Nephron (organoid): ENCODE measurements at regions not wholly inside any gene's neighbourhood (a gene's known extent, or its start where the extent isn't known, plus 50 kb on each side); places are given as distances from the start of the nearest gene placed in this dataset.

ENCODE experiments used
- H3K27ac Mint-ChIP-seq, 3 experiments: 2 replicates each; pipeline ENCODE4 v1.8.0; 2020; ENCODE audit warnings: mixed read lengths in 3 of 3, mild to moderate bottlenecking in 2 of 3, moderate library complexity in 1 of 3
- H3K27me3 Mint-ChIP-seq: 2 replicates; pipeline ENCODE4 v1.8.0; 2021; ENCODE audit warnings: low read depth, mild to moderate bottlenecking, moderate library complexity, mixed read lengths
- H3K36me3 Mint-ChIP-seq: 2 replicates; pipeline ENCODE4 v1.8.0; 2020; ENCODE audit warnings: low read depth, mixed read lengths
- H3K4me1 Mint-ChIP-seq: 2 replicates; pipeline ENCODE4 v1.8.0; 2020; ENCODE audit warnings: mixed read lengths
- H3K4me3 Mint-ChIP-seq, 3 experiments: 2 replicates each; pipeline ENCODE4 v1.8.0; 2020; ENCODE audit warnings: mild to moderate bottlenecking in 3 of 3, mixed read lengths in 3 of 3, moderate library complexity in 2 of 3
- H3K9me3 Mint-ChIP-seq: 2 replicates; pipeline ENCODE4 v1.8.0; 2020; ENCODE audit warnings: mixed read lengths
- TF ChIP-seq, protein P1 (sequence below), 3 experiments: fragments of 200-600 bp; sonication (generic); IDR thresholded peaks; one replicate each; pipeline ENCODE4 v1.5.0; 2021; ENCODE audit warnings: antibody characterized with exemption in 3 of 3; ENCODE audit not compliant: unreplicated experiment in 3 of 3

DNA sequence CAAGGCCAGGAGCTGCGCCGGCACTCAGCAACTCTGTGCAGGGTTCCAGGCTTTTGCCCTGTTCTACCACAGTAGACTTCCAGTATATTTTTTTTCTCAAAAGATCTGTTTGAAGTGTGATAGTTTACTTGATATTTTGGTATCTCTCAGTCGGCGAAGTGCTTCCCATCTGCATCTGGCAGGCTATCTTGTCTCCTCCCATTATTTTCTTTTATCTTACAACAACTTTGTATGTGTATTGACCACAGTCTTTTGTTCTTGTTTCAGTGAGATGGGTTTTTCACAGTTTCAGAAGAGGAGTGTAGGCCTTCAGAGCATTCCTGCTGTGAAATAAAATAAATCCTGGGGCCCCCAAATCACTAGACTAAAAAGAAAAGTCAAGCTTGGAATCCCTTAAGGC lies 292.9 kb downstream of the PTGER3 start:
- H3K9me3 Mint-ChIP-seq = peaks cover 15% of the 10 kb centered on the region
- H3K27me3 Mint-ChIP-seq = no peaks in the 10 kb centered on the region
- H3K27ac Mint-ChIP-seq = no peak overlapping the region
- TF ChIP-seq, protein P1, sequence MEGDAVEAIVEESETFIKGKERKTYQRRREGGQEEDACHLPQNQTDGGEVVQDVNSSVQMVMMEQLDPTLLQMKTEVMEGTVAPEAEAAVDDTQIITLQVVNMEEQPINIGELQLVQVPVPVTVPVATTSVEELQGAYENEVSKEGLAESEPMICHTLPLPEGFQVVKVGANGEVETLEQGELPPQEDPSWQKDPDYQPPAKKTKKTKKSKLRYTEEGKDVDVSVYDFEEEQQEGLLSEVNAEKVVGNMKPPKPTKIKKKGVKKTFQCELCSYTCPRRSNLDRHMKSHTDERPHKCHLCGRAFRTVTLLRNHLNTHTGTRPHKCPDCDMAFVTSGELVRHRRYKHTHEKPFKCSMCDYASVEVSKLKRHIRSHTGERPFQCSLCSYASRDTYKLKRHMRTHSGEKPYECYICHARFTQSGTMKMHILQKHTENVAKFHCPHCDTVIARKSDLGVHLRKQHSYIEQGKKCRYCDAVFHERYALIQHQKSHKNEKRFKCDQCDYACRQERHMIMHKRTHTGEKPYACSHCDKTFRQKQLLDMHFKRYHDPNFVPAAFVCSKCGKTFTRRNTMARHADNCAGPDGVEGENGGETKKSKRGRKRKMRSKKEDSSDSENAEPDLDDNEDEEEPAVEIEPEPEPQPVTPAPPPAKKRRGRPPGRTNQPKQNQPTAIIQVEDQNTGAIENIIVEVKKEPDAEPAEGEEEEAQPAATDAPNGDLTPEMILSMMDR (IDR thresholded peaks at IDR 0.05; ENCODE audit: unreplicated experiment in 3 of 3) = no peak
- H3K36me3 Mint-ChIP-seq = no peaks in the 10 kb centered on the region
- H3K4me1 Mint-ChIP-seq = no peaks in the 10 kb centered on the region
- no peak overlapping the region for H3K4me3 Mint-ChIP-seq

DNA sequence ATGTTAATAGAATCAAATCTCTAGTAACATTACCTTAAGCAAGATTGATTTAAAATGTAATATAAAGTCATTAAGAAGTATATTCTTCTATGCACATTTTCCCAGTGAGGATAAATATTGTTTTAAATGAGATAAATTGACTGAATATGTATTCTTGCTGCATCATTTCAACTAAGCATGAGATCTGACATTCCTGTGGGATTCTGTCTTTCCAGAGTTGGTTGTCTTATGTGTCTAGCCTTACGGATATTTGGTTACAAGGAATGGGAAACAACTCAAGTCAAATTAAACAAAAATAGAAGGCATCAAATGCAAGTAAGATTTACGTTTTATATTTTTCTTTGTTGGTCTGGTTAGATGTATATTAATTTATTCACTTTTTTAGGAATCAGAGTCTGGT lies 287.5 kb downstream of the PTGER3 start:
- Mint-ChIP-seq H3K4me1 (no peaks in the 10 kb centered on the region), H3K9me3 (peaks cover 4% of the 10 kb centered on the region), H3K27ac (no peak overlapping the region), H3K36me3 (no peaks in the 10 kb centered on the region), H3K27me3 (no peaks in the 10 kb centered on the region), H3K4me3 (no peak overlapping the region)
- TF ChIP-seq, protein P1 (IDR thresholded peaks at IDR 0.05; ENCODE audit: unreplicated experiment in 3 of 3) = no peak

DNA sequence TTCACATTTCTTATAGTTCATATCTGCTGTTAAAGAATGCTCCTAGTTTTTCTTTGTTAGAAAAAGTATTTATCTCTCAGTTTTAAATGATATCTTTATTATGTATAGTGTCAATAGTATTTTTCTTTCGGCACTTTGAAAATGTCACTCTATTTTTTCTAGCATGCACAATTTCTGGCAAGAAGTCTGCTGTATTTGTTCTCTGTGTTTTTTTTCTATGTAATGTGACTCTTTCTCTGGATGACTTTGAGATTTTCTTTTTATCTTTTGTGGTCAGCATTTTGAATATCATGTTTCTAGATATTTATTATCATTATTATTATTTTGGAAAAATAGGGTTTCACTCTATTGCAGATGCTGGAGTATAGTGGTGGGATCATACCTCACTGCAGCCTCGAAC lies 285.2 kb downstream of the PTGER3 start:
- Mint-ChIP-seq H3K4me1 (no peaks in the 10 kb centered on the region), H3K36me3 (no peaks in the 10 kb centered on the region), H3K4me3 (no peak overlapping the region), H3K27me3 (no peaks in the 10 kb centered on the region), H3K9me3 (peaks cover 4% of the 10 kb centered on the region), H3K27ac (no peak overlapping the region)
- TF ChIP-seq, protein P1 (IDR thresholded peaks at IDR 0.05; ENCODE audit: unreplicated experiment in 3 of 3) = no peak

DNA sequence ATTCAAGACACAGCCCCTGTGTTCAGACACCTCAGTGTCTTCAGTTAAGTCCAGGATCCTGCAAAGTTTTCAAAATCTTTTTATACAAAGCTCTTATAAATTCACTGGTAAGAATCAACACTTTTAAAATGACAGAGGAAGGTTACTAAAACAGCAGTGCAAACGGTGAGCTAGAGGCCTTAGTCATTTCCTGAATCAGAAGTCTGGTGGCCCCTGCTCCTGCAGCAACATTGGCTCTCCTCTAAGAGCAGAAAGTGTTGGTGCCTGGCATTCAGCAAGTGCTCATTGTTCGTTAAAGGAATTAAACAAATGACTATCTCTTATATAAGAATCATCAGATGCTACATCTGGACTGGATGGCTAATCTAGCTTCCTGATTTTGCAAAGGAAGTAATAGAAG lies 282.9 kb downstream of the PTGER3 start:
- Mint-ChIP-seq H3K4me3 (no peak overlapping the region), H3K9me3 (peaks cover 4% of the 10 kb centered on the region)

DNA sequence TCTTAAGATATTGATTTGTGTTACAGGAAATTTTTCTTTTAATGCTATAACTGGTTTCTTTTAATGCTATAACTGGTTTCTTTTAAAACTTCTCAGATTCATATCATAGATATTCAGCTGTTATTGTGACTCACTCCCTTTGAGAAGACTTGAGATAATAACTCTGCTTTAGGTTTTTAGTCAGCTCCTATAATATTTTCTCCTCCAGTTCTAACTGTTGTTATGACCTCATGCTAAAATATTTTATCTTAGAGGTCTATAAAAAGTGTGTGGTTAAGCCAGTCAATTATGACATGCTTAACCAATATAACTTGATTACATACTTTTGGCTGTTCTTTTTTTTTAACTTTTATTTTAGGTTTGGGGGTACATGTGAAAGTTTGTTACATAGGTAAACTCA lies 280.2 kb downstream of the PTGER3 start:
- Mint-ChIP-seq H3K4me1 (no peaks in the 10 kb centered on the region), H3K27ac (no peak overlapping the region), H3K36me3 (no peaks in the 10 kb centered on the region), H3K9me3 (peaks cover 18% of the 10 kb centered on the region), H3K27me3 (no peaks in the 10 kb centered on the region), H3K4me3 (no peak overlapping the region)
- TF ChIP-seq, protein P1 (IDR thresholded peaks at IDR 0.05; ENCODE audit: unreplicated experiment in 3 of 3) = no peak

More for the DNA sequence above, 282.9 kb downstream of the PTGER3 start:
- H3K27ac Mint-ChIP-seq = no peak overlapping the region
- H3K4me1 Mint-ChIP-seq = no peaks in the 10 kb centered on the region
- no peaks in the 10 kb centered on the region for H3K27me3 Mint-ChIP-seq
- no peaks in the 10 kb centered on the region for H3K36me3 Mint-ChIP-seq
- TF ChIP-seq, protein P1 (IDR thresholded peaks at IDR 0.05; ENCODE audit: unreplicated experiment in 3 of 3) = no peak

DNA sequence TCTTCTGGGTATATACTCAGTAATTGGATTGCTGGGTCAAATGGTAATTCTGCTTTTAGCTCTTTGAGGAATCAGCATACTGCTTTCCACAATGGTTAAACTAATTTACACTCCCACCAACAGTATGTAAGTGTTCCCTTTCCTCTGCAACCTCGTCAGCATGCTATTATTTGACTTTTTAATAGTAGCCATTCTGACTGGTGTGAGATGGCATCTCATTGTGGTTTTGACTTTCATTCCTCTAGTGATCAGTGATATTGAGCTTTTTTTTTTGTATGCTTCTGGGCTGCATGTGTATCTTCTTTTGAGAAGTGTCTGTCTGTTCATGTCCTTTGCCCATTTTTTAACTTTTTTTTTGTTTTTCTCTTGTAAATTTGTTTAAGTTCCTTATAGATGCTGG lies 279.4 kb downstream of the PTGER3 start:
- Mint-ChIP-seq H3K27me3 (no peaks in the 10 kb centered on the region), H3K36me3 (no peaks in the 10 kb centered on the region), H3K9me3 (peaks cover 21% of the 10 kb centered on the region), H3K4me1 (no peaks in the 10 kb centered on the region), H3K27ac (no peak overlapping the region), H3K4me3 (no peak overlapping the region)
- TF ChIP-seq, protein P1 (IDR thresholded peaks at IDR 0.05; ENCODE audit: unreplicated experiment in 3 of 3) = no peak
